Stimulated activated naive CD4-positive, alpha-beta T cell treated with Interleukin-2 at 50 U/mL for 16 hours (primary cell): ENCODE measurements at regions not wholly inside any gene's neighbourhood (a gene's known extent, or its start where the extent isn't known, plus 50 kb on each side); places are given as distances from the start of the nearest gene placed in this dataset.
"Not testable (repeated sequence)": the region's sequence is repeated elsewhere in the genome, so short reads cannot be mapped to it uniquely, and the experiment has no call there.

Source experiments
- DNase-seq: peaks from one replicate; lab custom pipeline; 2025; lab: John Stamatoyannopoulos, UW

GRCh38 chr21:13812191-13812590 is 202.6 kb downstream of the POTED start:
- not testable (repeated sequence) for DNase-seq

GRCh38 chr21:13810559-13810958 is 201.0 kb downstream of the POTED start:
- DNase-seq, result not testable (repeated sequence)

GRCh38 chr21:13806444-13806843 is 196.9 kb downstream of the POTED start:
- not testable (repeated sequence) for DNase-seq

- not testable (repeated sequence) for DNase-seq
Measured at GRCh38 chr21:13802757-13803156, 193.2 kb downstream of the POTED start.
